ENCODE measurements at regions not wholly inside any gene's neighbourhood (a gene's known extent, or its start where the extent isn't known, plus 50 kb on each side); places are given as distances from the start of the nearest gene placed in this dataset.

DNA sequence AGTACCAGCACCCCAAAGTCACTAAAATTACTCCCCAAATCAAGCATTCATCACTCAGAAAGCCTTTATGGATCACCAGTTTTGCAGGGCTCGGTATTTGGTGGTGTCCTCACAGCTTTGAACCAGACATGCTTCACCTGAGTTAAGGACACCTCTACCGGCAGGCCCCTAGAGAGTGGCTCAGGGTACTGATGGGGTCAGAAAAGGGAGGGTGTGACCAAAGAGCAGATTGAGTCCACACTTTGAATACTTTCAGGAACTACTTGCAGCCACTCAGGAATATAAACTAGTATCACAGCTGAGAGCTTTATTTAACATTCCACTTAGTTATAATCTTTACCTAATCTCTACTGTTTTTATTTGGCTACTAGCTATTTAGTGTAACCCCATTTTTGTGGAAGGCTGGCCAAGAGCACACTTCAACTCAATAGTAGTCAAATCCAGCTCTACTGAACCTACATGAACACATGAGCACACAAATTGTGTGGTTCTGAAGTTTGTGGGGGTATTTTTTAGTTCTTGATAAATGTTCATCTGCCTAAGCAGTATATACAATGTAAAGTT, 109.6 kb upstream of the SPRY1 start:
- TF ChIP-seq JUND (IDR thresholded peaks at IDR 0.05) (no peak), EZH2phosphoT487 (IDR thresholded peaks at IDR 0.05; ENCODE audit: borderline replicate concordance, low read depth) (no peak), EP300 (IDR thresholded peaks at IDR 0.05; ENCODE audit: borderline replicate concordance in 1 of 2, low read depth in 1 of 2, low read length in 1 of 2) (no peak), YY1 (IDR thresholded peaks at IDR 0.05; ENCODE audit: low read depth) (no peak), SIN3A (IDR thresholded peaks at IDR 0.05; ENCODE audit: borderline replicate concordance, low read depth, low read length) (no peak), TAF1 (IDR thresholded peaks at IDR 0.05; ENCODE audit: borderline replicate concordance, low read depth, low read length) (no peak)
- TF ChIP-seq, protein P1, sequence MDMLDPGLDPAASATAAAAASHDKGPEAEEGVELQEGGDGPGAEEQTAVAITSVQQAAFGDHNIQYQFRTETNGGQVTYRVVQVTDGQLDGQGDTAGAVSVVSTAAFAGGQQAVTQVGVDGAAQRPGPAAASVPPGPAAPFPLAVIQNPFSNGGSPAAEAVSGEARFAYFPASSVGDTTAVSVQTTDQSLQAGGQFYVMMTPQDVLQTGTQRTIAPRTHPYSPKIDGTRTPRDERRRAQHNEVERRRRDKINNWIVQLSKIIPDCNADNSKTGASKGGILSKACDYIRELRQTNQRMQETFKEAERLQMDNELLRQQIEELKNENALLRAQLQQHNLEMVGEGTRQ (IDR thresholded peaks at IDR 0.05; ENCODE audit: borderline replicate concordance, low read depth, low read length), result no peak
- TF ChIP-seq, protein P2, sequence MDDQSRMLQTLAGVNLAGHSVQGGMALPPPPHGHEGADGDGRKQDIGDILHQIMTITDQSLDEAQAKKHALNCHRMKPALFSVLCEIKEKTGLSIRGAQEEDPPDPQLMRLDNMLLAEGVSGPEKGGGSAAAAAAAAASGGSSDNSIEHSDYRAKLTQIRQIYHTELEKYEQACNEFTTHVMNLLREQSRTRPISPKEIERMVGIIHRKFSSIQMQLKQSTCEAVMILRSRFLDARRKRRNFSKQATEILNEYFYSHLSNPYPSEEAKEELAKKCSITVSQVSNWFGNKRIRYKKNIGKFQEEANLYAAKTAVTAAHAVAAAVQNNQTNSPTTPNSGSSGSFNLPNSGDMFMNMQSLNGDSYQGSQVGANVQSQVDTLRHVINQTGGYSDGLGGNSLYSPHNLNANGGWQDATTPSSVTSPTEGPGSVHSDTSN (IDR thresholded peaks at IDR 0.05), result no peak
- TF ChIP-seq, protein P3, sequence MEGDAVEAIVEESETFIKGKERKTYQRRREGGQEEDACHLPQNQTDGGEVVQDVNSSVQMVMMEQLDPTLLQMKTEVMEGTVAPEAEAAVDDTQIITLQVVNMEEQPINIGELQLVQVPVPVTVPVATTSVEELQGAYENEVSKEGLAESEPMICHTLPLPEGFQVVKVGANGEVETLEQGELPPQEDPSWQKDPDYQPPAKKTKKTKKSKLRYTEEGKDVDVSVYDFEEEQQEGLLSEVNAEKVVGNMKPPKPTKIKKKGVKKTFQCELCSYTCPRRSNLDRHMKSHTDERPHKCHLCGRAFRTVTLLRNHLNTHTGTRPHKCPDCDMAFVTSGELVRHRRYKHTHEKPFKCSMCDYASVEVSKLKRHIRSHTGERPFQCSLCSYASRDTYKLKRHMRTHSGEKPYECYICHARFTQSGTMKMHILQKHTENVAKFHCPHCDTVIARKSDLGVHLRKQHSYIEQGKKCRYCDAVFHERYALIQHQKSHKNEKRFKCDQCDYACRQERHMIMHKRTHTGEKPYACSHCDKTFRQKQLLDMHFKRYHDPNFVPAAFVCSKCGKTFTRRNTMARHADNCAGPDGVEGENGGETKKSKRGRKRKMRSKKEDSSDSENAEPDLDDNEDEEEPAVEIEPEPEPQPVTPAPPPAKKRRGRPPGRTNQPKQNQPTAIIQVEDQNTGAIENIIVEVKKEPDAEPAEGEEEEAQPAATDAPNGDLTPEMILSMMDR (IDR thresholded peaks at IDR 0.05), result no peak
- TF ChIP-seq, protein P4, sequence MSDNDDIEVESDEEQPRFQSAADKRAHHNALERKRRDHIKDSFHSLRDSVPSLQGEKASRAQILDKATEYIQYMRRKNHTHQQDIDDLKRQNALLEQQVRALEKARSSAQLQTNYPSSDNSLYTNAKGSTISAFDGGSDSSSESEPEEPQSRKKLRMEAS (IDR thresholded peaks at IDR 0.05; ENCODE audit: low read depth), result no peak

Measured in SK-N-SH (cell line).